Endothelial cell of umbilical vein (primary cell): ENCODE measurements at regions not wholly inside any gene's neighbourhood (a gene's known extent, or its start where the extent isn't known, plus 50 kb on each side); places are given as distances from the start of the nearest gene placed in this dataset.

ENCODE experiments used
- BruUV-seq: library from RNA; stranded (reverse); fragments of 400-500 nt; replicated peaks from 2 replicates; lab custom pipeline; 2021; lab: Mats Ljungman, UMichigan
- CTCF ChIA-PET: fragments of 300-600, 350-600 bp; sonication (Branson Sonifier 250); formaldehyde crosslinking; loops from one replicate; lab custom pipeline; 2021; ENCODE audit warnings: antibody characterized with exemption, inconsistent platforms; lab: Charles Lee
- POLR2A ChIA-PET: fragments of 300-600, 350-600 bp; sonication (Branson Sonifier 250); formaldehyde crosslinking; loops from one replicate; lab custom pipeline; 2021; ENCODE audit warnings: antibody characterized with exemption, inconsistent platforms; lab: Charles Lee
- DNase-seq: peaks from one replicate; pipeline ENCODE4 v3.0.0-alpha.2; 2011; ENCODE audit warnings: low read depth, low spot score
- FAIRE-seq: peaks from 2 replicates; lab custom pipeline; 2011; peaks lifted over from hg19 to GRCh38; lab: Jason Lieb, UNC
- H2AFZ ChIP-seq: 2 replicates; pipeline ENCODE4 v1.6.0; 2012; ENCODE audit warnings: low read depth, low read length, control low read depth, inconsistent platforms
- H3K27ac ChIP-seq: 2 replicates; pipeline ENCODE4 v1.5.1; 2011; ENCODE audit warnings: low read depth, mild to moderate bottlenecking, control low read depth, low read length, moderate library complexity; ENCODE audit not compliant: insufficient read depth
- H3K27me3 ChIP-seq, 2 experiments: 2 replicates each; pipeline versions ENCODE4 v1.6.0 to v1.6.1; 2011; ENCODE audit warnings: low read length in 2 of 2, mixed read lengths in 1 of 2; ENCODE audit not compliant: control insufficient read depth in 2 of 2, insufficient read depth in 2 of 2
- H3K36me3 ChIP-seq, 2 experiments: 2 replicates in 1 of 2; 3 replicates in 1 of 2; pipeline ENCODE4 v1.5.1; 2011; ENCODE audit warnings: low read length in 2 of 2, mild to moderate bottlenecking in 1 of 2, moderate library complexity in 1 of 2; ENCODE audit not compliant: control insufficient read depth in 2 of 2, insufficient read depth in 2 of 2; ENCODE audit errors: extremely low read depth in 1 of 2
- H3K4me1 ChIP-seq: 3 replicates; pipeline ENCODE4 v1.5.1; 2011; ENCODE audit warnings: mild to moderate bottlenecking, low read length; ENCODE audit not compliant: control insufficient read depth, insufficient read depth; ENCODE audit errors: extremely low read depth
- H3K4me2 ChIP-seq: 2 replicates; pipeline ENCODE4 v1.6.1; 2011; ENCODE audit warnings: low read length, control low read depth, mixed read lengths; ENCODE audit not compliant: insufficient read depth
- H3K4me3 ChIP-seq, 3 experiments: fragments of 200-600 bp in 1 of 3; sonication (generic), shearing (Covaris generic) in 1 of 3; replicated peaks in 1 of 3; 2 replicates each; pipeline ENCODE4 v1.5.1; 2011 to 2016; ENCODE audit warnings: control low read depth in 3 of 3, low read length in 3 of 3, mild to moderate bottlenecking in 2 of 3, inconsistent platforms in 1 of 3, low read depth in 1 of 3, moderate library complexity in 1 of 3; ENCODE audit not compliant: insufficient read depth in 1 of 3
- H3K79me2 ChIP-seq: 2 replicates; pipeline ENCODE4 v1.6.0; 2012; ENCODE audit warnings: low read length, inconsistent platforms; ENCODE audit not compliant: control insufficient read depth, insufficient read depth
- H3K9ac ChIP-seq: replicated peaks from 2 replicates; pipeline ENCODE3; 2011; ENCODE audit warnings: low read length, control low read depth; ENCODE audit not compliant: insufficient read depth; ENCODE audit errors: extremely low read depth
- H3K9me1 ChIP-seq: replicated peaks from 3 replicates; pipeline ENCODE4 v1.6.0; 2011; ENCODE audit warnings: mild to moderate bottlenecking, low read length; ENCODE audit not compliant: control insufficient read depth, insufficient read depth; ENCODE audit errors: extremely low read depth
- H3K9me3 ChIP-seq: replicated peaks from 2 replicates; pipeline ENCODE4 v1.5.1; 2012; ENCODE audit warnings: low read length, inconsistent platforms; ENCODE audit not compliant: control insufficient read depth, insufficient read depth
- H4K20me1 ChIP-seq: replicated peaks from 2 replicates; pipeline ENCODE3; 2011; ENCODE audit warnings: mild to moderate bottlenecking, low read length; ENCODE audit not compliant: control insufficient read depth, insufficient read depth; ENCODE audit errors: extremely low read depth
- CTCF ChIP-seq, 2 donors: IDR thresholded peaks; 1 replicate in 1 of 2; 2 replicates in 1 of 2; pipeline ENCODE4 v1.5.1; 2011; ENCODE audit warnings: low read length in 2 of 2, mild to moderate bottlenecking in 2 of 2, moderate library complexity in 2 of 2, control low read depth in 1 of 2, inconsistent platforms in 1 of 2, low read depth in 1 of 2; ENCODE audit not compliant: insufficient read depth in 1 of 2; ENCODE audit errors: extremely low read depth in 1 of 2
- EZH2 ChIP-seq: IDR thresholded peaks from 2 replicates; pipeline ENCODE4 v1.6.1; 2012; ENCODE audit warnings: borderline replicate concordance, low read depth, mild to moderate bottlenecking, moderate library complexity, low read length, inconsistent platforms; ENCODE audit not compliant: severe bottlenecking
- FOS ChIP-seq: IDR thresholded peaks from 2 replicates; pipeline ENCODE4 v1.6.1; 2011; ENCODE audit warnings: mild to moderate bottlenecking, low read length, moderate library complexity, borderline replicate concordance; ENCODE audit not compliant: insufficient read depth
- GATA2 ChIP-seq: IDR thresholded peaks from 2 replicates; pipeline ENCODE4 v1.7.0; 2011; ENCODE audit warnings: low read depth, mild to moderate bottlenecking, moderate library complexity, mixed read lengths, low read length; ENCODE audit not compliant: insufficient read length, insufficient read depth
- JUN ChIP-seq: IDR thresholded peaks from 2 replicates; pipeline ENCODE4 v1.6.1; 2011; ENCODE audit warnings: borderline replicate concordance, low read depth; ENCODE audit not compliant: insufficient read length, insufficient read depth
- MAX ChIP-seq: IDR thresholded peaks from 2 replicates; pipeline ENCODE4 v1.6.1; 2011; ENCODE audit not compliant: insufficient read depth, insufficient read length
- MYC ChIP-seq: IDR thresholded peaks from one replicate; pipeline ENCODE4 v1.6.1; 2011; ENCODE audit warnings: mild to moderate bottlenecking, low read depth, low read length
- POLR2A ChIP-seq: IDR thresholded peaks from 2 replicates; pipeline ENCODE4 v1.6.1; 2012; ENCODE audit warnings: low read depth, mild to moderate bottlenecking, control low read depth, low read length
- POLR2AphosphoS5 ChIP-seq: IDR thresholded peaks from 2 replicates; pipeline ENCODE4 v1.6.1; 2012; ENCODE audit warnings: low read depth, mild to moderate bottlenecking, control low read depth, low read length, moderate library complexity; ENCODE audit not compliant: insufficient read depth
- dilution Hi-C: fragments of 300-500 bp; cut with MboI; formaldehyde crosslinking; loops from one replicate; pipeline ENCODE4 v1.15.0; 2019; ENCODE audit warnings: low sequenced_read_pairs; ENCODE audit not compliant: extremely low pct_ligation_motif_present
- intact Hi-C: fragments of 100-400 bp; cut with micrococcal nuclease; formaldehyde crosslinking; loops from one replicate; pipeline ENCODE4 v1.10.0; 2022

DNA sequence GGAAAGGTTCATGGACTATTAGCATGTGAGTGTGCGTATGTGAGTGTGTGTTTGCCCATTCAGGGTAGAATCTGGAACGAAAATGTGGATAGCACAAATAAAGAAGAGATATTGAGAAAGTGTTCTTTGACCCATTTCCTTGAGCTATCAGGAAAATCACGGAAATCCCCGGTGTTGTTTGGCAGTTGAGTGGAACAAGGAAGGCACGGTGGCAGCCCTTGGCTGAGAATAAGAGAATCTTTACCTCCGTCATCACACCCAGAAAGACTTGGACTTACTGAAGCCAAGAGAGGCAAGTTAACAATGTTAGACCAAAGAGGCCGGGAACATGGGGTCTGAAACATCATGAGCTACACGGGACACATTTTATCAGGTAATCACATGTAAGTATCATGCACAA, 588.9 kb upstream of the BTBD3 start:
- BruUV-seq = no TSS peak
- Histone ChIP-seq H3K4me3 (no peak overlapping the region), H3K9ac (no peak overlapping the region), H3K9me3 (no peaks in the 10 kb centered on the region), H4K20me1 (no peaks in the 10 kb centered on the region), H2AFZ (no peak overlapping the region), H3K9me1 (peaks cover 2% of the 10 kb centered on the region), H3K4me1 (no peaks in the 10 kb centered on the region), H3K27ac (no peak overlapping the region), H3K79me2 (no peaks in the 10 kb centered on the region), H3K4me2 (no peak overlapping the region), H3K27me3 (no peaks in the 10 kb centered on the region), H3K36me3 (no peaks in the 10 kb centered on the region)
- DNase-seq (no peak), FAIRE-seq (no peak)
- no peak for TF ChIP-seq FOS
- ChIA-PET POLR2A (no interaction called here), CTCF (no interaction called here)
- intact Hi-C loops (no loop called here), dilution Hi-C loops (no loop called here)

DNA sequence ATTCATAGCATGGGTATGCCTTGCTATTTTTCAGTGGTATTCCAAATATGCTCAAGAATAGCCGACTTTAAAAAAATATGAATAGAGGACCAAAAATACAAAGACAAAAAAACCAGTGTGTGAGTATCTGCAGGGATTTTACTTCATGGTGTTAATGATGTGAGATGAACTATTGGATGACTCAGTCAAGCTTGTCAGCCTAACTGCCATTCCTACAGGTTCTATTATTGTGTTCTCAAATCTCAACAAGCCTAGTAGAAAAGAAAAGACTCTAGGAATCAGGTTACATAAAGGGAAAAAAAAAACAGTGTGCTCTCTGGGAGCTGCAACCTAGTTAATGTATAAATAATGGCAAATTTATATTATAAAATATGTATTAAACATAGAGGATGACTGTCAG, 588.4 kb upstream of the BTBD3 start:
- no peaks in the 10 kb centered on the region for H3K27me3 ChIP-seq
- intact Hi-C loops = no loop called here

More for the DNA sequence above, 588.4 kb upstream of the BTBD3 start:
- CTCF ChIA-PET = interaction anchor here (1.3 kb wide), 1 partner anchor 11 kb away, joined by 8 read pairs; no protein-coding TSS in a partner anchor
- Histone ChIP-seq H3K27ac (no peak overlapping the region), H3K9me3 (no peaks in the 10 kb centered on the region), H3K4me1 (no peaks in the 10 kb centered on the region), H3K9me1 (peaks cover 2% of the 10 kb centered on the region), H3K36me3 (no peaks in the 10 kb centered on the region), H3K4me3 (no peak overlapping the region), H4K20me1 (no peaks in the 10 kb centered on the region), H3K79me2 (no peaks in the 10 kb centered on the region), H3K4me2 (no peak overlapping the region), H2AFZ (no peak overlapping the region), H3K9ac (no peak overlapping the region)
- dilution Hi-C loops = no loop called here
- no peak for TF ChIP-seq JUN
- TF ChIP-seq CTCF (IDR thresholded peaks at IDR 0.05; ENCODE audit: extremely low read depth in 1 of 2, insufficient read depth in 1 of 2, low read depth in 1 of 2, low read length in 2 of 2) = no peak
- TF ChIP-seq MYC = no peak
- TF ChIP-seq GATA2 = no peak
- TF ChIP-seq EZH2 = no peak
- TF ChIP-seq POLR2A = no peak
- TF ChIP-seq FOS = no peak
- no peak for TF ChIP-seq MAX
- no peak for TF ChIP-seq POLR2AphosphoS5
- FAIRE-seq = no peak
- POLR2A ChIA-PET = no interaction called here
- no peak for DNase-seq
- no TSS peak for BruUV-seq
